ENCODE measurements at regions not wholly inside any gene's neighbourhood (a gene's known extent, or its start where the extent isn't known, plus 50 kb on each side); places are given as distances from the start of the nearest gene placed in this dataset.
"Not testable (repeated sequence)": the region's sequence is repeated elsewhere in the genome, so short reads cannot be mapped to it uniquely, and the experiment has no call there.

- no peak for DNase-seq
Observed at GRCh38 chr3:26078539-26078938, 288.6 kb downstream of the OXSM start.

- no peak for DNase-seq
Observed at GRCh38 chr3:26081166-26081565, 291.3 kb downstream of the OXSM start.

GRCh38 chr3:26081806-26082205, 291.9 kb downstream of the OXSM start:
- no peak for DNase-seq

- no peak for DNase-seq
Observed at GRCh38 chr3:26082911-26083310, 293.0 kb downstream of the OXSM start.

GRCh38 chr3:26084629-26085028, 294.7 kb downstream of the OXSM start:
- DNase-seq = no peak

GRCh38 chr3:26087751-26088150, 297.9 kb downstream of the OXSM start:
- no peak for DNase-seq

- DNase-seq = no peak
Observed at GRCh38 chr3:26089249-26089648, 299.4 kb downstream of the OXSM start.

- DNase-seq = no peak
Observed at GRCh38 chr3:26090589-26090988, 300.7 kb downstream of the OXSM start.

- no peak for DNase-seq
Observed at GRCh38 chr3:26091096-26091495, 301.2 kb downstream of the OXSM start.

GRCh38 chr3:26091626-26092025, 301.7 kb downstream of the OXSM start:
- DNase-seq = no peak

GRCh38 chr3:26097111-26097510, 307.2 kb downstream of the OXSM start:
- DNase-seq = not testable (repeated sequence)

GRCh38 chr3:26099692-26100091, 309.8 kb downstream of the OXSM start:
- no peak for DNase-seq

- DNase-seq = no peak
Observed at GRCh38 chr3:26100176-26100575, 310.3 kb downstream of the OXSM start.

GRCh38 chr3:26102376-26102775, 312.5 kb downstream of the OXSM start:
- DNase-seq = no peak

- no peak for DNase-seq
Observed at GRCh38 chr3:26104851-26105251, 315.0 kb downstream of the OXSM start.

GRCh38 chr3:26105261-26105660, 315.4 kb downstream of the OXSM start:
- no peak for DNase-seq

- no peak for DNase-seq
Observed at GRCh38 chr3:26106228-26106627, 316.3 kb downstream of the OXSM start.

GRCh38 chr3:26108846-26109489, 319.1 kb downstream of the OXSM start:
- DNase-seq = no peak

- DNase-seq = no peak
Observed at GRCh38 chr3:26114851-26115250, 325.0 kb downstream of the OXSM start.

- no peak for DNase-seq
Observed at GRCh38 chr3:26118165-26118564, 328.3 kb downstream of the OXSM start.

GRCh38 chr3:26132942-26133341, 343.1 kb downstream of the OXSM start:
- no peak for DNase-seq

- no peak for DNase-seq
Observed at GRCh38 chr3:26141296-26141695, 351.4 kb downstream of the OXSM start.

GRCh38 chr3:26145769-26146168, 355.9 kb downstream of the OXSM start:
- no peak for DNase-seq

- DNase-seq = not testable (repeated sequence)
Observed at GRCh38 chr3:26157428-26157827, 367.5 kb downstream of the OXSM start.

- no peak for DNase-seq
Observed at GRCh38 chr3:26171006-26171405, 381.1 kb downstream of the OXSM start.
